CD14-positive monocyte (primary cell): ENCODE measurements at regions not wholly inside any gene's neighbourhood (a gene's known extent, or its start where the extent isn't known, plus 50 kb on each side); places are given as distances from the start of the nearest gene placed in this dataset.

Experiments used
- DNase-seq, 3 donors: peaks; one replicate each; pipeline ENCODE4 v3.0.0-alpha.2; 2011 to 2022
- H2AFZ ChIP-seq: 2 replicates; pipeline ENCODE4 v1.6.0; 2012; ENCODE audit warnings: mild to moderate bottlenecking, low read depth, low read length, inconsistent platforms; ENCODE audit not compliant: insufficient read depth, poor library complexity, severe bottlenecking
- H3K27ac ChIP-seq, 2 donors: 1 replicate in 1 of 2; 2 replicates in 1 of 2; pipeline ENCODE4 v1.5.1; 2012 to 2013; ENCODE audit warnings: low read length in 2 of 2, control low read depth in 1 of 2, inconsistent platforms in 1 of 2, low read depth in 1 of 2, mild to moderate bottlenecking in 1 of 2
- H3K27me3 ChIP-seq, 2 donors: one replicate each; pipeline versions ENCODE4 v1.6.0 to v1.6.1; 2011 to 2013; ENCODE audit warnings: low read length in 2 of 2; ENCODE audit not compliant: control insufficient read depth in 2 of 2, insufficient read depth in 2 of 2
- H3K36me3 ChIP-seq, 2 donors: replicated peaks in 1 of 2; 1 replicate in 1 of 2; 2 replicates in 1 of 2; pipeline versions ENCODE4 v1.5.1 to v1.6.1; 2012 to 2013; ENCODE audit warnings: low read length in 2 of 2, control low read depth in 1 of 2, inconsistent platforms in 1 of 2, mild to moderate bottlenecking in 1 of 2; ENCODE audit not compliant: insufficient read depth in 2 of 2, control insufficient read depth in 1 of 2
- H3K4me1 ChIP-seq, 2 donors: 1 replicate in 1 of 2; 2 replicates in 1 of 2; pipeline versions ENCODE4 v1.5.1 to v1.6.1; 2012 to 2013; ENCODE audit warnings: low read length in 2 of 2, control low read depth in 1 of 2, inconsistent platforms in 1 of 2, mild to moderate bottlenecking in 1 of 2, moderate library complexity in 1 of 2; ENCODE audit not compliant: insufficient read depth in 2 of 2, control insufficient read depth in 1 of 2
- H3K4me2 ChIP-seq: replicated peaks from 2 replicates; pipeline ENCODE3; 2012; ENCODE audit warnings: low read length, moderate library complexity, mild to moderate bottlenecking; ENCODE audit not compliant: poor library complexity, severe bottlenecking; ENCODE audit errors: extremely low read depth
- H3K4me3 ChIP-seq, 3 experiments: fragments of 200-600 bp in 1 of 3; sonication (generic) in 1 of 3; replicated peaks in 1 of 3; 1 replicate in 2 of 3; 2 replicates in 1 of 3; pipeline ENCODE4 v1.5.1; 2011 to 2013; ENCODE audit warnings: low read length in 3 of 3, mild to moderate bottlenecking in 3 of 3, control low read depth in 2 of 3, low read depth in 2 of 3, inconsistent platforms in 1 of 3, moderate library complexity in 1 of 3
- H3K79me2 ChIP-seq: 2 replicates; pipeline ENCODE4 v1.6.0; 2012; ENCODE audit warnings: mild to moderate bottlenecking, control low read depth, inconsistent platforms, low read length, moderate library complexity; ENCODE audit not compliant: insufficient read depth
- H3K9ac ChIP-seq: 2 replicates; pipeline ENCODE4 v1.6.0; 2017; ENCODE audit warnings: low read length, mild to moderate bottlenecking; ENCODE audit not compliant: insufficient read depth, poor library complexity, severe bottlenecking
- H3K9me3 ChIP-seq, 2 donors: replicated peaks in 1 of 2; 1 replicate in 1 of 2; 2 replicates in 1 of 2; pipeline versions ENCODE4 v1.5.1 to v1.6.1; 2012 to 2013; ENCODE audit warnings: low read length in 2 of 2, control low read depth in 1 of 2; ENCODE audit not compliant: control insufficient read depth in 1 of 2, insufficient read depth in 1 of 2
- H4K20me1 ChIP-seq: 2 replicates; pipeline ENCODE4 v1.6.0; 2012; ENCODE audit warnings: mild to moderate bottlenecking, low read length, control low read depth, moderate library complexity; ENCODE audit not compliant: insufficient read depth
- H3K27ac Mint-ChIP-seq, 7 donors: one replicate each; pipeline ENCODE4 v1.8.0; 2020; ENCODE audit warnings: mild to moderate bottlenecking in 7 of 7, mixed read lengths in 7 of 7, moderate library complexity in 6 of 7, inconsistent platforms in 2 of 7
- H3K27me3 Mint-ChIP-seq, 3 donors: one replicate each; pipeline ENCODE4 v1.8.0; 2021 to 2022; ENCODE audit warnings: low read depth in 3 of 3, mild to moderate bottlenecking in 3 of 3, mixed read lengths in 3 of 3, moderate library complexity in 3 of 3, inconsistent platforms in 1 of 3
- H3K36me3 Mint-ChIP-seq, 2 donors: one replicate each; pipeline ENCODE4 v1.8.0; 2020; ENCODE audit warnings: mixed read lengths in 2 of 2, inconsistent platforms in 1 of 2, mild to moderate bottlenecking in 1 of 2
- H3K4me1 Mint-ChIP-seq: one replicate; pipeline ENCODE4 v1.8.0; 2020; ENCODE audit warnings: mild to moderate bottlenecking, mixed read lengths
- H3K4me3 Mint-ChIP-seq, 2 donors: one replicate each; pipeline ENCODE4 v1.8.0; 2020; ENCODE audit warnings: mild to moderate bottlenecking in 2 of 2, mixed read lengths in 2 of 2, moderate library complexity in 1 of 2
- H3K9me3 Mint-ChIP-seq, 7 donors: one replicate each; pipeline ENCODE4 v1.8.0; 2020 to 2022; ENCODE audit warnings: mixed read lengths in 7 of 7, mild to moderate bottlenecking in 6 of 7, moderate library complexity in 6 of 7, inconsistent platforms in 2 of 7
- CTCF ChIP-seq: fragments of 200-600 bp; IDR thresholded peaks from one replicate; pipeline ENCODE4 v1.8.0; 2022; ENCODE audit warnings: antibody characterized with exemption, mild to moderate bottlenecking
- WGBS: methylation state at CpG from one replicate; pipeline ENCODE4 v1.1.5; 2013; ENCODE audit warnings: missing lambda C conversion rate; ENCODE audit not compliant: insufficient coverage; 5-methylcytosine and 5-hydroxymethylcytosine counted together
- intact Hi-C, 2 donors: fragments of 100-400 bp; cut with micrococcal nuclease; formaldehyde crosslinking; loops; one replicate each; pipeline versions ENCODE4 v1.15.0 to v1.15.1; 2023

- H3K27me3 ChIP-seq: no peaks in the 10 kb centered on the region
- no peak for DNase-seq
- H3K36me3 ChIP-seq: no peaks in the 10 kb centered on the region
- Mint-ChIP-seq H3K27me3 (no peaks in the 10 kb centered on the region), H3K4me1 (no peaks in the 10 kb centered on the region), H3K4me3 (no peak overlapping the region), H3K27ac (no peak overlapping the region), H3K9me3 (peaks cover 0 to 10% (median 3%) of the 10 kb centered on the region in 7 donors), H3K36me3 (no peaks in the 10 kb centered on the region)
- H2AFZ ChIP-seq: no peak overlapping the region
- WGBS: 80% methylated on average over 1 of the region's 4 CpGs
- no peaks in the 10 kb centered on the region for H3K4me1 ChIP-seq
- H3K79me2 ChIP-seq: no peaks in the 10 kb centered on the region
- H3K9me3 ChIP-seq: peaks cover 0 to 3% of the 10 kb centered on the region in 2 donors
- no peak for TF ChIP-seq CTCF
- no peaks in the 10 kb centered on the region for H4K20me1 ChIP-seq
- H3K9ac ChIP-seq: no peak overlapping the region
- no peak overlapping the region for H3K4me2 ChIP-seq
- no peak overlapping the region for H3K4me3 ChIP-seq
- H3K27ac ChIP-seq: no peak overlapping the region
- intact Hi-C loops: no loop called here
Measured at GRCh38 chr14:98119739-98120138, 1152.3 kb downstream of the BCL11B start.

- Histone ChIP-seq H3K4me3 (no peak overlapping the region), H2AFZ (no peak overlapping the region), H3K9ac (no peak overlapping the region), H3K79me2 (no peaks in the 10 kb centered on the region), H3K4me1 (no peaks in the 10 kb centered on the region), H3K36me3 (no peaks in the 10 kb centered on the region), H3K9me3 (peaks cover 0 to 6% of the 10 kb centered on the region in 2 donors), H3K27me3 (no peaks in the 10 kb centered on the region), H3K4me2 (no peak overlapping the region), H3K27ac (no peak overlapping the region), H4K20me1 (no peaks in the 10 kb centered on the region)
- Mint-ChIP-seq H3K4me1 (no peaks in the 10 kb centered on the region), H3K9me3 (peaks cover 0 to 11% (median 6%) of the 10 kb centered on the region in 7 donors), H3K27me3 (peaks cover 0 to 1% (median 0%) of the 10 kb centered on the region in 3 donors), H3K36me3 (no peaks in the 10 kb centered on the region), H3K4me3 (no peak overlapping the region), H3K27ac (no peak overlapping the region)
- 69% methylated on average over 3 of the region's 6 CpGs for WGBS
- DNase-seq: no peak
- intact Hi-C loops: no loop called here
- TF ChIP-seq CTCF: no peak
Measured at GRCh38 chr14:98120831-98121464, 1151.0 kb downstream of the BCL11B start.
